CD4-positive, CD25-positive, alpha-beta regulatory T cell (primary cell): ENCODE measurements at regions not wholly inside any gene's neighbourhood (a gene's known extent, or its start where the extent isn't known, plus 50 kb on each side); places are given as distances from the start of the nearest gene placed in this dataset.

ENCODE experiments used
- ATAC-seq, 2 donors: fragments of 150-1000 bp; cut with Tn5 transposase; one replicate each; pipeline ENCODE4 v1.10.0; 2021; ENCODE audit warnings: low read depth in 2 of 2, moderate number of reproducible peaks in 2 of 2, moderate library complexity in 1 of 2
- DNase-seq, 3 donors: peaks; one replicate each; pipeline versions ENCODE4 v3.0.0 to v3.0.0-alpha.2; 2012 to 2022; ENCODE audit warnings: mixed read lengths in 1 of 3
- H3K27ac ChIP-seq: one replicate; pipeline ENCODE4 v1.7.0; 2013; ENCODE audit warnings: mild to moderate bottlenecking, low read length; ENCODE audit not compliant: insufficient read depth, poor library complexity, severe bottlenecking
- H3K27me3 ChIP-seq: one replicate; pipeline ENCODE4 v1.7.0; 2013; ENCODE audit warnings: low read length; ENCODE audit not compliant: control insufficient read depth, insufficient read depth
- H3K36me3 ChIP-seq: one replicate; pipeline ENCODE4 v1.7.0; 2013; ENCODE audit warnings: mild to moderate bottlenecking, low read length, moderate library complexity; ENCODE audit not compliant: control insufficient read depth, insufficient read depth
- H3K4me1 ChIP-seq: 2 replicates; pipeline ENCODE4 v1.7.0; 2013; ENCODE audit warnings: mild to moderate bottlenecking, low read length; ENCODE audit not compliant: insufficient read depth, control insufficient read depth, poor library complexity, severe bottlenecking
- H3K4me3 ChIP-seq: one replicate; pipeline ENCODE4 v1.7.0; 2013; ENCODE audit warnings: low read depth, mild to moderate bottlenecking, low read length, moderate library complexity
- H3K9me3 ChIP-seq, 2 experiments: 1 replicate in 1 of 2; 2 replicates in 1 of 2; pipeline ENCODE4 v1.7.0; 2013; ENCODE audit warnings: low read length in 2 of 2, mild to moderate bottlenecking in 1 of 2, moderate library complexity in 1 of 2; ENCODE audit not compliant: control insufficient read depth in 2 of 2
- H3K27ac Mint-ChIP-seq, 3 donors: one replicate each; pipeline ENCODE4 v1.8.0; 2020 to 2022; ENCODE audit warnings: mild to moderate bottlenecking in 3 of 3, mixed read lengths in 3 of 3, moderate library complexity in 2 of 3
- H3K27me3 Mint-ChIP-seq: one replicate; pipeline ENCODE4 v1.8.0; 2022; ENCODE audit warnings: mild to moderate bottlenecking, mixed read lengths
- H3K36me3 Mint-ChIP-seq: one replicate; pipeline ENCODE4 v1.8.0; 2020; ENCODE audit warnings: mixed read lengths
- H3K4me1 Mint-ChIP-seq, 4 donors: one replicate each; pipeline ENCODE4 v1.8.0; 2020 to 2022; ENCODE audit warnings: mixed read lengths in 4 of 4, mild to moderate bottlenecking in 1 of 4
- H3K4me3 Mint-ChIP-seq, 4 donors: one replicate each; pipeline ENCODE4 v1.8.0; 2020 to 2022; ENCODE audit warnings: mild to moderate bottlenecking in 4 of 4, mixed read lengths in 4 of 4, moderate library complexity in 3 of 4
- H3K9me3 Mint-ChIP-seq, 7 donors: one replicate each; pipeline ENCODE4 v1.8.0; 2020 to 2022; ENCODE audit warnings: mixed read lengths in 7 of 7, mild to moderate bottlenecking in 3 of 7, moderate library complexity in 2 of 7

DNA sequence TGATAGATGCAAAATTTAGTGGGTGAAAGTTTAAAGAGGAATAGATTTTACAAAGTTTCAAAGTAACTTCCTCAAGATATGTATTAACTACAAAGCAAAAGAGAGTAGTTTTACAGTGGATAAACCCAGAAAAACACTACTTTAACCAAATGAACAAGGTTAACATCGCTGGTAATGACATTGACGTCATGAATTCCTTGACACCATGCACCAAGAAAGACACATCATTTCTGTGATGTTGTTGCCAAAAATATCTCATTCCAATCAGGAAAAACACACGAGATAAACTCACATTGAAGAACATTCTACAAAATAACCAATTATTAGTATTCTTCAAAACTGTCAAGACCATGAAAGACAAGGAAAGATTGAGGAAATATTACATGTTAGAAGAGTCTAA, 605.6 kb upstream of the SETBP1 start:
- H3K9me3 Mint-ChIP-seq: peaks cover 0 to 3% (median 0%) of the 10 kb centered on the region in 7 donors
- no peak overlapping the region for H3K27ac Mint-ChIP-seq
- no peaks in the 10 kb centered on the region for H3K4me1 Mint-ChIP-seq
- no peaks in the 10 kb centered on the region for H3K27me3 Mint-ChIP-seq
- Histone ChIP-seq H3K27me3 (no peaks in the 10 kb centered on the region), H3K36me3 (no peaks in the 10 kb centered on the region), H3K4me1 (no peaks in the 10 kb centered on the region), H3K4me3 (no peak overlapping the region), H3K27ac (no peak overlapping the region), H3K9me3 (no peaks in the 10 kb centered on the region)
- ATAC-seq: no peak
- DNase-seq: no peak
- H3K4me3 Mint-ChIP-seq: no peak overlapping the region
- H3K36me3 Mint-ChIP-seq: no peaks in the 10 kb centered on the region

DNA sequence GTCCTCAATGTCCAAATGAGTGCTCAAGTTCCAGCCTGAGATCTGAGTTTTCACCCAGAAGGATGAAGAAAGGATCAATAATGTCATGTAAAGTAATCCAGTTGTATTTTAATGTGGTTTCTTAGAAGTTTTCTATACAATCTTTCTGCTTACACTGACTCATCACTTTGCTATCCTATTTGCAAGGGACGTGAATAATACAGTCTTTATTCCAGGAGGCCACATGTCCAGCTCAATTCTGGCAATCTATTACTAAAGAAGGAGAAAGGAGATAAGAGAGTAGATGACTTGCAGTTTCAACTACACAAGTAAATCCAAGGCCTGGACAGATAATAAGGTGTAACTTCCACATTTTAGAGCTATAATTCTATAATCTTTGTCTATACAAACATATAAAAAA, 601.1 kb upstream of the SETBP1 start:
- Histone ChIP-seq H3K27me3 (no peaks in the 10 kb centered on the region), H3K4me1 (no peaks in the 10 kb centered on the region), H3K27ac (no peak overlapping the region), H3K36me3 (no peaks in the 10 kb centered on the region), H3K9me3 (no peaks in the 10 kb centered on the region), H3K4me3 (no peak overlapping the region)
- no peaks in the 10 kb centered on the region for H3K4me1 Mint-ChIP-seq
- no peak for ATAC-seq
- no peak for DNase-seq
- no peak overlapping the region for H3K4me3 Mint-ChIP-seq
- no peaks in the 10 kb centered on the region for H3K27me3 Mint-ChIP-seq
- no peak overlapping the region for H3K27ac Mint-ChIP-seq
- H3K9me3 Mint-ChIP-seq: peaks cover 0 to 11% (median 2%) of the 10 kb centered on the region in 7 donors
- H3K36me3 Mint-ChIP-seq: no peaks in the 10 kb centered on the region

DNA sequence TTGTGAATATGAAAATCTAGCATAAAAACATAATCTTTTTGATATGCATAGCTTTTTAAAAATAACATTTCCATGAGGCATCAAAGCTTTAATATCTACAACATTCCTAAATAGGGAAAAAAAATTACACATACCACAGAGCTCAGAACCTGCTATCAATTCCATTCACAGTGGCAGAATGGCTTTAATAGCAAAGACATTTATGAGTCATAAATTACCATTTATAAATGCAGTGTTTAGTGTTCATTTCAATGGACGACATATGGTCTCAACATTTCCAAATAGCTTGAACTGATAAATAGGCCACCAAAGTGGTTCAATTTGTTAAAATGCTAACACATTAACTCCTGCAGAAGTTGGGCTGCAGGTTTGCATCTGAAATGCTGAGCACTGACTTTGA, 600.6 kb upstream of the SETBP1 start:
- Histone ChIP-seq H3K4me1 (no peaks in the 10 kb centered on the region), H3K36me3 (no peaks in the 10 kb centered on the region), H3K4me3 (no peak overlapping the region), H3K27ac (no peak overlapping the region), H3K27me3 (no peaks in the 10 kb centered on the region), H3K9me3 (no peaks in the 10 kb centered on the region)
- Mint-ChIP-seq H3K27me3 (no peaks in the 10 kb centered on the region), H3K9me3 (peaks cover 0 to 11% (median 1%) of the 10 kb centered on the region in 7 donors), H3K4me1 (no peaks in the 10 kb centered on the region), H3K4me3 (no peak overlapping the region), H3K36me3 (no peaks in the 10 kb centered on the region), H3K27ac (no peak overlapping the region)
- no peak for ATAC-seq
- DNase-seq: no peak

DNA sequence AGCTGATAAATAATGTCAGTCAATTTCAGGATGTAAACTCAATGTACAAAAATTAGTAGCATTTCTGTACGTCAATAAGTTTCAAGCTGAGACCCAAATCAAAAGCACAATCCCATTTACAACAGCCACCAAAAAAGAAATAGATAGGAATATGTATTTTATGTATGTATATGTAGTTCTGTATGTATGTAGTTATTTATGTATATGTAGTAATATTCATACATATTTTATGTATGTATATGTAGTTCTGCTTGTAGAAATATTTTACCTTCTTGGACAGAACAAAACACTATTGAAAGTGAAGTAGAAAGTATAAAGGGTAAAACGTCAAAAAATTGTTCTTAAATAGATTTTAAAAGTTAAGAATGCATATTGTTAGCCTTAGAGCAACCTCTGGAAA, 591.0 kb upstream of the SETBP1 start:
- Histone ChIP-seq H3K27ac (no peak overlapping the region), H3K27me3 (no peaks in the 10 kb centered on the region), H3K9me3 (no peaks in the 10 kb centered on the region), H3K4me3 (no peak overlapping the region), H3K36me3 (no peaks in the 10 kb centered on the region), H3K4me1 (no peaks in the 10 kb centered on the region)
- H3K4me1 Mint-ChIP-seq: no peaks in the 10 kb centered on the region
- H3K27me3 Mint-ChIP-seq: no peaks in the 10 kb centered on the region
- H3K27ac Mint-ChIP-seq: no peak overlapping the region
- DNase-seq (no peak), ATAC-seq (no peak)
- H3K9me3 Mint-ChIP-seq: peaks cover 0 to 8% (median 0%) of the 10 kb centered on the region in 7 donors
- H3K4me3 Mint-ChIP-seq: no peak overlapping the region
- H3K36me3 Mint-ChIP-seq: no peaks in the 10 kb centered on the region

DNA sequence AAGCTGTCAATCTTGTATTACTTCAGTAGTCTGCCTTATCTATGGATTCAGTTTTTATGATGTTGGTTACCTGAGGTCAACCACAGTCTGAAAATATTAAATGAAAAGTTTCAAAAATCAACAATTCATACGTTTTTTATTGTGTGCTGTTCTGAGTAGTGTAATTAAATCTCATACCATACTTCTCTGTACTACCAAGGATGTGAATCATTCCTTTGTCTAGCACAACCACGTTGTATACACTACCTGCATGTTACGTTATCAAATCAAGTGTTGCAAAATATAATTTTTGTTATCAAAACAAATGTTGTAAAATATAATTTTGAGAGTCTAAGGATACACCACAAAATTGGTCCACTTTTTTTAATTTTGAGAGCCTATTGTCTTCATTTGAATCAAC, 590.2 kb upstream of the SETBP1 start:
- Mint-ChIP-seq H3K27ac (no peak overlapping the region), H3K4me1 (no peaks in the 10 kb centered on the region), H3K27me3 (no peaks in the 10 kb centered on the region), H3K9me3 (peaks cover 0 to 8% (median 2%) of the 10 kb centered on the region in 7 donors), H3K4me3 (no peak overlapping the region), H3K36me3 (no peaks in the 10 kb centered on the region)
- H3K4me3 ChIP-seq: no peak overlapping the region
- ATAC-seq: no peak
- H3K9me3 ChIP-seq: no peaks in the 10 kb centered on the region
- no peaks in the 10 kb centered on the region for H3K36me3 ChIP-seq
- no peaks in the 10 kb centered on the region for H3K4me1 ChIP-seq
- no peak overlapping the region for H3K27ac ChIP-seq
- H3K27me3 ChIP-seq: no peaks in the 10 kb centered on the region
- no peak for DNase-seq

DNA sequence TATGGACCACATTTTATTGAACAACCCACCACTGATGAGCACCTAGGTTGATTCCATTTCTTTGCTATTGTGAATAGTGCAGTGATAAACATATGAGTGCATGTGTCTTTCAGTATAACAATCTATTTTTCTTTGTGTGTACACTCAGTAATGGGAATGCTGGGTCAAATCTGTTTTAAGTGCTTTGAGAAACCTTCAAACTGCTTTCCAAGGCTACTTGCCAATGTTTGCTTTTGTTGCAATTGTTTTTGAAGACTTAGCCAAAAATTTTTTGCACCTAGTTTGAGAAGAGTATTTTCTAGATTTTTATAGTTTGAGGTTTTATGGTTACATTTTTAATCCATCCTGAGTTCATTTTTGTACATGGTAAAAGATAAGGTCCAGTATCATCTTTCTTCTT, 587.4 kb upstream of the SETBP1 start:
- H3K9me3 ChIP-seq: no peaks in the 10 kb centered on the region

GRCh38 chr18:44096016-44096415, 584.7 kb upstream of the SETBP1 start:
- Mint-ChIP-seq H3K27ac (no peak overlapping the region), H3K4me1 (no peaks in the 10 kb centered on the region), H3K4me3 (no peak overlapping the region), H3K36me3 (no peaks in the 10 kb centered on the region), H3K9me3 (peaks cover 0 to 21% (median 5%) of the 10 kb centered on the region in 7 donors), H3K27me3 (no peaks in the 10 kb centered on the region)
- Histone ChIP-seq H3K4me3 (no peak overlapping the region), H3K36me3 (no peaks in the 10 kb centered on the region), H3K27me3 (no peaks in the 10 kb centered on the region), H3K27ac (no peak overlapping the region), H3K9me3 (no peaks in the 10 kb centered on the region), H3K4me1 (no peaks in the 10 kb centered on the region)
- DNase-seq (no peak), ATAC-seq (no peak)

More for the DNA sequence above, 587.4 kb upstream of the SETBP1 start:
- Histone ChIP-seq H3K36me3 (no peaks in the 10 kb centered on the region), H3K4me1 (no peaks in the 10 kb centered on the region), H3K4me3 (no peak overlapping the region), H3K27ac (no peak overlapping the region), H3K27me3 (no peaks in the 10 kb centered on the region)
- H3K4me3 Mint-ChIP-seq: no peak overlapping the region
- H3K27me3 Mint-ChIP-seq: no peaks in the 10 kb centered on the region
- no peak overlapping the region for H3K27ac Mint-ChIP-seq
- ATAC-seq (no peak), DNase-seq (no peak)
- peaks cover 0 to 12% (median 5%) of the 10 kb centered on the region in 7 donors for H3K9me3 Mint-ChIP-seq
- H3K4me1 Mint-ChIP-seq: no peaks in the 10 kb centered on the region
- H3K36me3 Mint-ChIP-seq: no peaks in the 10 kb centered on the region

GRCh38 chr18:44098551-44099098, 582.1 kb upstream of the SETBP1 start:
- H3K4me3 ChIP-seq: no peak overlapping the region

More at GRCh38 chr18:44098551-44099098, 582.1 kb upstream of the SETBP1 start:
- no peak for DNase-seq
- no peaks in the 10 kb centered on the region for H3K27me3 ChIP-seq
- H3K4me3 Mint-ChIP-seq: no peak overlapping the region
- H3K27ac ChIP-seq: no peak overlapping the region
- no peaks in the 10 kb centered on the region for H3K36me3 ChIP-seq
- no peak for ATAC-seq
- H3K4me1 Mint-ChIP-seq: no peaks in the 10 kb centered on the region
- H3K9me3 Mint-ChIP-seq: peaks cover 0 to 19% (median 5%) of the 10 kb centered on the region in 7 donors
- no peaks in the 10 kb centered on the region for H3K4me1 ChIP-seq
- H3K27ac Mint-ChIP-seq: no peak overlapping the region
- no peaks in the 10 kb centered on the region for H3K9me3 ChIP-seq
- no peaks in the 10 kb centered on the region for H3K27me3 Mint-ChIP-seq
- H3K36me3 Mint-ChIP-seq: no peaks in the 10 kb centered on the region
